NCI-H2171 treated with DMSO at 0.1 percent for 48 hours (cell line): ENCODE measurements at regions not wholly inside any gene's neighbourhood (a gene's known extent, or its start where the extent isn't known, plus 50 kb on each side); places are given as distances from the start of the nearest gene placed in this dataset.

Source experiments
- DNase-seq: peaks from one replicate; lab custom pipeline; 2025; lab: John Stamatoyannopoulos, UW

DNA sequence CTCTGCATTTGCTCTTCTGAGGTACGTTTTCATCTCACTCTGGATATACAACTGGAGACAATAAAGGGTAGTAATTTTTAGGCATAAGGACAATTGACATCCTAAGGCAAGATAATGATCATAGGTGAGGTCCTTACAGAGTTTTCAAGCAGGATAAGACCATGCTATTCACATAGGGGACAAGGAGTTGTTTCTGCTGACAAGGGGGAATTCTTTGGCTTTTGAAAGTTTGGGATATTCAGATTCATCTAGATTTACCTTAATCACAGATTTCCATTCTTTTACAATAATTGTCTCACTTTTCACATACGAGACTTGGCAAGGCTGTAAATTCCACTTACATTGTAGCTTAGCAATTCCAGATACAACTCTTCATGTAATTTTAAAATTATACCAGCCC, 256.2 kb downstream of the AASDHPPT start:
- no peak for DNase-seq

GRCh38 chr11:106344394-106344793, 266.9 kb downstream of the AASDHPPT start:
- no peak for DNase-seq

DNA sequence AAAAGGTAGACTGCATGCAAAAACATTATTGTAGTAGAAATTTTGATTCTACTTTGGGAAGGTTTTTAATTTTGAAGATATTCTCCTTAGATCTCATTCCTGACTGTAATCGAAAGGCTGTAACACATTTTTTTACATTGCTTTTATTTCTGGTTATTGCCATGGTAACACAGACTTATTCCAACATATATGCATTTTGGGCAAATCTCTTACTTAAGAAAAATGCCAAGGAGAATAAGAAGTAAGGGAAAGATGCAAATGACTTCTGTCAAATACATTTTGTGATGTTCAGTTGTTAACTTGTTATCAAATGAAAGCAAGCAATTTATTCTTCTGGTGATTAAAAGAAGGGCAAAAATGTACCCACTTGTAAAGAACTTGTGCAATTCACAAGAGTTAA, 267.5 kb downstream of the AASDHPPT start:
- DNase-seq = no peak

DNA sequence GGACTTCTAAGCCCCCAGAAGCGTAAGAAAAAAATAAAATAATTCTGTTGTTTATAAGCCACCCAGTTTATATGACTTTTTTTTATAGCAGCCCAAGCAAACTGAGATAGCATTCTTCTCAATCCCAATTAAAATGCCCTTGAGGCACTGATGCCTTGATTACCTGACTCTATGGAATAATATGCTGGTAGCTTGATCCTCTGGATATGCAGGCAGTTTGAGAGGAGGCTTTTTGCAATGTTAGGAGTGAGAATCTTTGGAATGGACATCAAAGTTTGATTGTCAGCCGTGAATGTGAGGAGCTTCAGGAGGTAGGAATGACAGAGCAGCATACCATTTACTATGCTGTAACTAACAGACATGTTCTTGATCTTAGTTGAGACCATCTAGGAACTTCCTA, 275.6 kb downstream of the AASDHPPT start:
- no peak for DNase-seq

DNA sequence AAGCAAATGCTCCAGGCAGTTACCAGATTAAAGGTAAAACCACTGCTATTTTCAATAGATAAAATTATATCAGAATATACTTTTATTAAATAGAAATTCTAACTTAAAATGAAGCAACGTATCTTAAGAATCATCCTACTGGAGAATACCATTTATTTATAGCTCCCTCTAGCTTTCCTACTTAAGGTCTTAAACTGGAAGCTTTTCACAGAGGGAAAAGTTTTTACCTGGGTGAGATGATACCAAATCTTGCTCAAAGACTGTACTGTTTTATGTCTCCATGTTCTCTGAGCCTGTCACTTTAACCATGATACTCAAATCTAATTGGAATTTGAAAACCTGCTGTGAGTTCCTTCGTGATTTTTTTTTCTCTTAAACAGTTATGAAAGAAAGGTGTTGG, 291.8 kb downstream of the AASDHPPT start:
- DNase-seq = no peak

DNA sequence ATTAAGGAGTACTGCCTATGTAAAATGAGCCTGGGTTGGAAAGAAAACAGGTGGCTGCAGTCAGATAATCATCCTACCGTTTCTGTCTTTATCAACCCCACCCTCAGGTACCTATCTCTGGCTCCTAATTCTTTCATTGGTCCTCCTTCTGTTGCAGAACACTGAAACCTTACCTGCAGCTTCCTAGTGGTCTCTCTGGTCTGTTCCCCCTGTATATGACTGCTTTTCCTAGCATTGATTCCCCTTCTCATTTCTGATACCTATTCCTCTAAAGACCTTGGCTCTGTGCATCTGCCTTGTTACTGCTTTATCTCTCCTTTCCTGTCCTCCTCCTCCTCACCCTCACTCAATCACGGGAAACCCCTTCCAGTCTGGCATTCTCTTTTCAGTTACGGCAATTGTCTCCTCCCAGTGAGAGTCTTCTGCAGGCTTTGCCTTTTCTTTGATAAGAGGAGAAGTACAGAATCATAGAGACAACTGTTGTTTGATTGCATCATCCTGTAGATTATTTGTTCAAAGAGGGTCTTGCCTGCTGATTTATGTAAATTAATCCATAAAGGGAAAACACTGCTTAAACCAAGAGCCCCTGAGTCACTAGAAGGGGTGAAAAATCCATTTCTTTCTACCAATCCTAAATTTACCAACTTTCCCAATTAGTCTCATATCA, 301.2 kb downstream of the AASDHPPT start:
- DNase-seq = peak; percentile 0

DNA sequence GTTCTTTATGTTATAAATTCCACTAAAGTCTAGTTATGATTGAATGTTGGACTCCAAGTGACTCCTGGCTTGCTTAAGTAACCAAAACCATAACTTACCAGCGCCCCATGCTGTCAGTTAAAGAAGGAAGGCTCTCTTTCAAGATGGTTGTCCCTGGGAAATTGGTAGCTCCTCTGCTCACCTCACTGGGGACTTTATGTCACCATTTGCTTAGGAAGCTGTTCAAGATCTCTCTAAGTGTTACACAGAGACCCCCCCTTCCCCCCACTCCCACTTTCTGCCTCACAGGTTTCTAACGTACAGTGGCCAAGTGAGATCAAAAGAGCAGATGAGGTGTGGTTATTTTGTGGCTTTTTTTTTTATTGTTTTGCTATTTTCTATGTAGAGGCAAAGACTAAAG, 301.8 kb downstream of the AASDHPPT start:
- DNase-seq = no peak

GRCh38 chr11:106379712-106380111, 302.2 kb downstream of the AASDHPPT start:
- no peak for DNase-seq

DNA sequence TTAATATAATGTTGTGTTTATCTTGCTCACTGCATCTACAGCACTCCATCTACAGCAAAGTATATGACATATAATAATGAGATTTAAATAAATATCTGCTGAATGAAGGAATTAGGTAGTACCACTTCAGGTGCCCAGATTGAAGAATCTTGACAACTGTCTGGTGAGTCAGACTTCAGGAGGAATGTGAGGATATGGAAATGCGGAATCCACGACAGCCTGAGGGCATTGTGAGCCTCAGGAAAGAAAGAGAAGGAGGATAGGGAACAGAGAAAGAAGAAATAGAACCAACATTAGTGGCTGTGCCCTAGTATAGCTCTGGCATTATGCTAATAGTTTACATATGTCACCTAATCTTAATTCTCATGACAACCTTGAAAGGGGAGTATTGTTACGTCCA, 304.4 kb downstream of the AASDHPPT start:
- DNase-seq = no peak

DNA sequence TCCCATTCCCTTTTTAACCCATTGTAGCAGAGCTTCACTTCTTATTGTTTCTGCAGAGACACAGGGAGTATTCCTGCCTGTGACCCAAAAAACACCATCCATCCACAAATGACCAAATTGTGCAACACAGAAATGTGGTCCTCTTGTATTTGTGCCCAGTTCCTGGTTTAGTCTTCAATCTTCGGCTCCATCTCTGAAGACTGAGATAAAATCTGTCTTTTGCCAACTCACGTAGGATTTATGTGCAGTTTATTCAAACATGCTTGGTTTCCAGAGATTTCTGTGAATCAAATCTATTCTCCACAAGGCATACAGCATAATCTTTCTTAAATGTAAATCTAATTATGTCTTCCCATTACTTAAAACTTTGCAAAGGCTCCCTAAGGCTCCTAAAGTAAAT, 307.0 kb downstream of the AASDHPPT start:
- DNase-seq = no peak

DNA sequence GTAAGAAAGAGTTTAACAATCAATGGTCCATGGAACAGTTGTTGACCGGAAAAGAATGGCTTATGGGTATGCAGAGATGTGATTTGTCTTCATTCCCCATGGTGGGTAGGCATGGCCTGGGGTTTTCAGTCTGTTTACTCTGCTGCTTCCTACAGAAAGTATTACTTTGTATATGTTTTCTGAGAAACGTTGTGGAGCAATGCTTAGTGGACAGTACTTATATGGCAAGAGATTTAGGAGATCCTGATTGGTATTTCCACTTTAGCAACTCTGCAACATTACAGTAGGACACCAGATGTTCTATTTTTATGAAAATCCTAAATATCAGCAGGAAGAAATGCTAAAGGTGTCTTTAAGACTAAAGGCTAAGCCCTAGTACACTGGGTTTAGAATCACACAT, 309.1 kb downstream of the AASDHPPT start:
- no peak for DNase-seq

DNA sequence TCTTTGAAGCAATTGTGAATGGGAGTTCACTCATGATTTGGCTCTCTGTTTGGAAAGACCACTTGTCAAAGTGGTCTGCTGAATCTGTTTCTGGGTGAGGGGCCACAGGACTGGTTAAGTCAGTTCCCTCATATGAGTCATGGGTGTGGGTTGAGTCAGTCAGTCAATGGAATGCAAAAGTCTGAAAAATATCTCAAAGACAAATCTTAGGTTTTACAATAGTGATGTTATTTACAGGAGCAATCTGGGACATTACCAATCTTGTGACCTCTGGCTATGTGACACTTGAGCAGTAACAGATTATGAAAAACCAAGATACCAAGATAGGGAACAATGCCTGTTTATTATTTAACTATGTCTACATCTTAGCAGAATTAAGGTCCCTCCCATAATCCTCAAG, 311.6 kb downstream of the AASDHPPT start:
- DNase-seq = no peak

GRCh38 chr11:106390078-106390477, 312.6 kb downstream of the AASDHPPT start:
- no peak for DNase-seq

DNA sequence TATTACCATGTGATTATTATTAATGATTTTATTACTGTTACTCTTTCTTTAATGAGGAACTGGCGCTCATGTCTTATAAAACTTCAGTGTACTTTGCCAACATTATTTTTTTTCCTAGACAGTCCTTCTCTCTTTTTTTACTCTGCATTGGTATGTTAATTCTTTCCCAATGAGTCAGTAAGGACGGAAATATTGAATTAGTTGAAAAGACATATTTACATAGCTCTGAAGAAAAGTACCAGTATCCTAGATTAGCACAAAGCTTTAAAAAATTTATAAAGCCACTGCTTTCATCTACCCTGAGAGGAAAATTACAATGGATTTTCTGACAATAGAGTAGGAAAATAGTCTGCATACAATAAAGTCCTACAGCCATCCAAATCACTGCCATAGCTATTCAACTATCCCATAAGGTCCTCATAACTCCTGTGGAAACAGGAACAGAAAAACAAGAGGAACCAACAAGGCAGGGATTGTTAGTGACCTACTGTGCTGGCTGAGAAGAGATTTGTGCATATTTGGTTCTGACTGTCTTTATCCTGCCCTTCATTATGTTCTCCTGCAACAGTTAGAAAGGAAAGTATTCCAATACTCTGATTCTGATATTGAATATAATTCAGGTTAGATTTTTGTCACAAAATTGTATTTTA, 314.4 kb downstream of the AASDHPPT start:
- DNase-seq = no peak

- no peak for DNase-seq
These were observed 318.4 kb downstream of the AASDHPPT start for GRCh38 chr11:106395716-106396349.

GRCh38 chr11:106397787-106398501, 320.5 kb downstream of the AASDHPPT start:
- DNase-seq = no peak

- no peak for DNase-seq
These were observed 321.1 kb downstream of the AASDHPPT start for GRCh38 chr11:106398502-106399075.

- DNase-seq = no peak
These were observed 321.6 kb downstream of the AASDHPPT start for GRCh38 chr11:106399076-106399511.

- no peak for DNase-seq
These were observed 322.2 kb downstream of the AASDHPPT start for GRCh38 chr11:106399624-106400023.

GRCh38 chr11:106400949-106401570, 323.6 kb downstream of the AASDHPPT start:
- no peak for DNase-seq

DNA sequence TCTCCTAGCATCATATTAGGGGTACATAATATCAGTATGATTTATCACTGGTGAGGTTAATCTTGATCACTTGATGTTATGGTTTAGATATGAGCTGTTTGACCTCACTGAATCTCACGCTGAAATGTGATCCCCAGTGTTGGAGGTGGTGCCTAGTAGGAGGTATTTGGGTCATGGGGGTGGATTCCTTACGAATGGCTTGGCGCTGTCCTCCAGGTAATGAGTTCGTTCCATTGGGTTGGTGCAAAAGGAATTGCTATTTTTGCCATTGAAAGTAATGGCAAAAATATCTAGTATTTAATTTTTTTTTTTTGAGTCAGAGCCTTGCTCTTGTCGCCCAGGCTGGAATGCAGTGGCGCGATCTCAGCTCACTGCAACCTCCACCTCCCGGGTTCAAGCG, 326.3 kb downstream of the AASDHPPT start:
- no peak for DNase-seq

DNA sequence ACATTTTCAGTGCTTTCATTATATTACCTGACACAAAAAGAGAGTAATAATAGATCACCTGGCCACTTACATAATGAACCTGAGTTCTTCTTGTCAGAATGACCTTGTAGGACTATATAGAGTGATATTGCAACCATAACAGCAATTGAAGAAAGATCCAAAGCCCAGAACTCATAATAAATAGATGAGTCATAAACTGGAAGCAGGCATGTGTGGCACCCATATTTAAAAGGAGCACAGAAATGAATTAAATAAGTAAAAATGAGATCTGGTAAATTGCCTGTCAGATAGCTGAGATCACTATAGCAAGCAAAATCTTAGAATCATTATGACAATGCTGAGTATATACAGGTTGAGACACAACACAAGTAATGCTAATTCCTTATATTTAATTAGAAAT, 331.8 kb downstream of the AASDHPPT start:
- DNase-seq = no peak
